Left lobe of liver (tissue), 2 donors: ENCODE measurements at regions not wholly inside any gene's neighbourhood (a gene's known extent, or its start where the extent isn't known, plus 50 kb on each side); places are given as distances from the start of the nearest gene placed in this dataset.

Experiments used
- ATAC-seq: fragments of 200-7000 bp; cut with Tn5 transposase; one replicate; pipeline ENCODE4 v1.9.1; 2020; ENCODE audit warnings: mild to moderate bottlenecking, moderate library complexity
- DNase-seq: peaks from one replicate; pipeline ENCODE4 v3.0.0-alpha.2; 2020; ENCODE audit warnings: low spot score
- donor health status: DM: no; HTN: no; CAD: no; lungs with moderate emphysema.
- donor health status: DM: no; HTN: yes; CAD: no.

DNA sequence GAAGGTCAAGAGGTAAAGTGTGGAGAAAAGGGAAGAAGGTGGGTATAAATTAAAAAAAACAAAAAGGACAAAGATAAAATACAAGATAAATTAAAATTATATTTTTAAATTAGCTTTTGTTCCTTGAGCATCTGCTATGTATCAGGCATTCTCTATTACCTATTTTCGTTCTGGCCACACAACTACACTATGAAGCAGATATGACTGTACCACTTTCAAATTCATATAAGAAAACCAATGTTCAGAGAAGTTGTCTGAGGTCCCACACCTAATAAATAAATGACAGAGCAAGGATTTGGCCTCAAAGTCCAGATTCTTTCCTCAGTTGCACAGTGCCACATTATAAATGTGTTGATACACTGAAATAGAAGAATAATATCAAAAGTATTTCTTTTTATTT is 103.8 kb upstream of the PCDH15 start:
- ATAC-seq, result no peak

DNA sequence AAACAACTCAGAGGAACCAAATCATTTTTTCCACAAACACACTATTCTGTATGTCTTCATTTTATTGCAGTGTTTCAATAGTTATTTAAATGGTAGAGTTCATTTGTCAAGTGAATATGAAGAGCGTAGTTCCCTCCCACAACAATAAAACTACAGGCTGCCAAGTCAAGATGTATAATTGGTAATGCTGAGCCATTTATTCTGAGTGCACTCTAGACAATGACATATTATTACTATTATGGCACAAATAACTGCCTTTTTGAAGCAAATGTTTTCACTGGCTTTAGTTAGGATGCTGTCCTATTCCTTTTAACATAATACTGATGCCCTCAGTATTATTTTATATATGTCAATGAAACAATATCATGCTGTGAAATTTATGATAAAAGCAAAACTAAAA is 102.7 kb upstream of the PCDH15 start:
- DNase-seq, result no peak
- ATAC-seq, result no peak

More for the DNA sequence above, 103.8 kb upstream of the PCDH15 start:
- DNase-seq, result no peak

DNA sequence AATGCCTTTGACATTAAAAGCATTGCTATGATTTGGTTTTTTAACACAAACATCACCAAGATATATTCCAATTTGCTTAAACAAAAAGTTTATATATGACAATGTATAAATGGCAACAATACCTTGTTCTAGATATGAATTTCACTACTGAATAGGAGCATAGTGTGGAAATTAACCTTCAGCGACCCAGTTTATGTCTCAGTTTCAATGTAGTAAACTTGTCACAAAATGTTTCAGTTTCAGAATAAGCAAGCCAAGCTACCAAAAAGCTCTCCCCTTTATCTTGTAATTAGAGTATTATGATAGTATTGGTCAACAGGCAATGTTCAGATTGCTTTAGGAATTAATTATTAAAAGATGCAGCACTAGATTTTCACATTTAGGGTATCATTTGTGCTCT is 99.6 kb upstream of the PCDH15 start:
- no peak for ATAC-seq

DNA sequence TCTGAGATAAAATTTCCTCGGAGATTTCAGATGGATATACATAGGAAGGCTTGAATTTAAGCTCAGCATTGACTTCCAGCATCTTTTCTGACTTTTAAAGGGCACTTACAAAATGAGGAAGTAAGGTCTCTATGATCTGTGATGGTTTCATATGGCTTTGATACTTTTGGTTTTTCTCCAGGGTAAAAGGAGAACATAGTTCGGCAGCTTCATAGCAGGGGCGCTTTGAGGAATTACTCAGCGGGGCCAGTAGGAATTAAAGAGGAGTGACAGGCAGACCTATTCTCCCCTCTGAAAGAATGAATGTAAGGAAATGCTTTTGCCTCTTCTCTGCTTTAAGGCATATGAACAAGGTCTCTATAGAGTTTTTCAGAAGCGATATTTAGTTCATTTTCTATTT is 80.0 kb upstream of the PCDH15 start:
- ATAC-seq, result no peak
- no peak for DNase-seq

More for the DNA sequence above, 99.6 kb upstream of the PCDH15 start:
- DNase-seq, result no peak

DNA sequence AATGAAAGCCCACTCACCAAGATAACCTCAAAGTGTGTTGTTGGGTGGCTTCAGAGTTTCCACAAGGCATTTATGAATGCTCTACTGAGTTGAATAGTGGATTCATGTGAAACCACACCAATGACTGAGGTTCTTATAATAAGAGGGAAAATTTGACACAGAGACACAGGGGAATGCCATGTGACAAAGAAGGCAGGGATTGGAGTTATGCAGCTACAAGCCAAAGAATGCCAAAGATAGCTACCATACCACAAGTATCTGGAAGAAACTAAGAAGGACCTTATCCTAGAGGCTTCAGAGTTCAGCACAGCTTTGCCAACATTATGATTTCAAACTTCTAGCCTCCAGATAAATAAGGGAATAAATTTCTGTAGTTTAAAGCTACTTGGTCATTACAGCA is 68.0 kb upstream of the PCDH15 start:
- ATAC-seq, result no peak

DNA sequence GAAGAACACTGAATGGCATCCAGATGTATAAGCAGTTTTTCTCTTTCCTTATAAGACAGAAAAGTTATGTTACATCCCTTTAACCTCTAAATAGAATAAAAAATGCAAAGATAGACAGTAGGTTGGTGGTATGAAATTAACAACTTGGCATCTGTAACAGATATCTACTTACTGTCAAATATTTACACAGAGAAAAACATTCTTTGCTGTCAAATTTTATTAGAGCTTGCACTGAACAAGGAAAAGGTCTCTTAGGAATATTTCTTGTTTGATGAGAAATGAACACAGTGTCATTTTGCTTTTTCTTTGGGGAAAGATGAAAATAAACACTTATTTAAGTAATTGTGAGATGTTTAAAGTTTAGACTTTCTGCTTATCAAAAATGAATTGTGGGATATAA is 65.6 kb upstream of the PCDH15 start:
- ATAC-seq, result no peak
- DNase-seq, result no peak

More for the DNA sequence above, 68.0 kb upstream of the PCDH15 start:
- no peak for DNase-seq

DNA sequence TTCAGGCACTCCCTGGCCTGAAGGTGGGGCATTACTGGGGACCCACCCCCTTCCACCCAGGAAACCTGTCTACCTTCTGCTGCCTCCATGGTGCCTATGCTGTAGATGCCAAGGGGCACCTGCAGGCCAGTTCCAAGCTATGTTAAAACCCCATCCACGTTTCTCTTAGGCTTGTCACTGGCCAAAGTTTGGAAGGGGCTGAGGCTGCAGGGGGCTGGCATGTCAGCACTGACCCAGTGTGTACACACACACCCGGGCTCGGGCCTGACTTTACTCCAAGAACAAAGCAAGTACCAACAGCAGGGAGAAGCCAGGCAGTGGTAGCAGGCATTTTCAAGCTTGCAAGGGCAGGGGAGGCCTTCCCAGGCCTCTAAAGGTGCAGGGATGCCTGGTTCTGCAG is 53.8 kb upstream of the PCDH15 start:
- DNase-seq, result no peak
- no peak for ATAC-seq

DNA sequence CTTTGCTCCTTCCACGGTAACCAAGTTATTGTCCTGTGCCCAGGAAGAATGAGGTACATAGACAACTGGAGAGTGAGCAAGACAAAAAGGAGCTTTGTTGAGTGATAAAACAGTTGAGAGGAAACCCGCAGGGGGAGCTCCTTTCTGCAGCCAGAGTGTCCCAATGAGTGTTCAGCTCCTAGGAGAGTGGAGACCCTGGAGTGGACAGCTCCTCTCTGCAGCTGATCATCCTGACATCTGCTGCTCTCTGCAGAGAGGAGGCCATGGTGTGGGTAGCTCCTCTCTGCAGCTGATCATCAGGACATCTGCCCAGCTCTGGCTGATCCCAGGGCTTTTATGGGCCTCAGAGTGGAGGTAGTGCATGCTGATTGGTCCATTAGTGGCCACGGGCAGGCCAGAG is 53.4 kb upstream of the PCDH15 start:
- no peak for ATAC-seq
- no peak for DNase-seq

DNA sequence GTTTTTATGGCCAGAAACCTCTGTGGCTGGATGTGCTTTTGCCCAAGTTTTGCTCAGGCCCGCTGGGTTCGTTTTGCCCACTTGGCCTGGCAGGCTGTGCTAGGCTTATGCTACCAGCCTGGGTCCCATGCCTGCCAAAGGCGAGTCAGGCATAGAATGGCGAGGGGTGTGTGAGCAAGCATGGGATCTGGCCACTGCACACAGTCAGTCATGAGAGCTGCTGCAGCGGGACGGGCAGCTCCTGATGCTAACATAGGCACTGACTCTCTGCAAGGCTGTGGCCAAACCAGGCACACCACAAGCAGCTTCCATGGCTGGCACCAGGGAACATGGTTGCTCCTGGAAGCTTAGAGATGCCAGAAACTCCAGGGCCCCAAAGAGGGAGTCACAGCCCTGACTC is 52.9 kb upstream of the PCDH15 start:
- DNase-seq (no peak), ATAC-seq (no peak)
